ENCODE measurements at regions not wholly inside any gene's neighbourhood (a gene's known extent, or its start where the extent isn't known, plus 50 kb on each side); places are given as distances from the start of the nearest gene placed in this dataset.

DNA sequence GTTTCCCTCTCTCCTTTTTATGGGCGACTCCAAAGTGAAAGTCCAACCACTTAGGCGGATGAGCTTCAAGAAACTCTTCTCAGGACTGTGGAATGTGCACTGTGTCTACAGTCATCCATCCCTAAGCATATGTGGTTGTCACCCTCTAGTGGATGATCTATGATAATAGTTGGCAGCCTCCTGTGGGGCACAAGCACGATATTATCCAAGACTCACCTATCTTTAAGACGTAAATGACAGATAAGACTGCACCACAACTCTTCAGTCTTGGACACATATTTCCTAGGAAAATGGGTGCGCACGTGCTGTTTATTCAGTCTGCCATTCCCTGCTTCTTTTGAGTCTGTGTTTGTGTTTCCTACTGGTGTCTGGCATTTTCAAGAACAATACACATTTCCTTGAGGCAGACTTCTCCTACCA, 145.5 kb upstream of the CTAGE1 start:
- TF ChIP-seq, protein P1, sequence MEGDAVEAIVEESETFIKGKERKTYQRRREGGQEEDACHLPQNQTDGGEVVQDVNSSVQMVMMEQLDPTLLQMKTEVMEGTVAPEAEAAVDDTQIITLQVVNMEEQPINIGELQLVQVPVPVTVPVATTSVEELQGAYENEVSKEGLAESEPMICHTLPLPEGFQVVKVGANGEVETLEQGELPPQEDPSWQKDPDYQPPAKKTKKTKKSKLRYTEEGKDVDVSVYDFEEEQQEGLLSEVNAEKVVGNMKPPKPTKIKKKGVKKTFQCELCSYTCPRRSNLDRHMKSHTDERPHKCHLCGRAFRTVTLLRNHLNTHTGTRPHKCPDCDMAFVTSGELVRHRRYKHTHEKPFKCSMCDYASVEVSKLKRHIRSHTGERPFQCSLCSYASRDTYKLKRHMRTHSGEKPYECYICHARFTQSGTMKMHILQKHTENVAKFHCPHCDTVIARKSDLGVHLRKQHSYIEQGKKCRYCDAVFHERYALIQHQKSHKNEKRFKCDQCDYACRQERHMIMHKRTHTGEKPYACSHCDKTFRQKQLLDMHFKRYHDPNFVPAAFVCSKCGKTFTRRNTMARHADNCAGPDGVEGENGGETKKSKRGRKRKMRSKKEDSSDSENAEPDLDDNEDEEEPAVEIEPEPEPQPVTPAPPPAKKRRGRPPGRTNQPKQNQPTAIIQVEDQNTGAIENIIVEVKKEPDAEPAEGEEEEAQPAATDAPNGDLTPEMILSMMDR (IDR thresholded peaks at IDR 0.05) = peak; percentile 35 to 97 (median 82)
- no peak for TF ChIP-seq POLR2A (IDR thresholded peaks at IDR 0.05)
